GM21526 (cell line): ENCODE measurements at regions not wholly inside any gene's neighbourhood (a gene's known extent, or its start where the extent isn't known, plus 50 kb on each side); places are given as distances from the start of the nearest gene placed in this dataset.

Source experiments
- ATAC-seq: cut with Tn5 transposase; IDR thresholded peaks from one replicate; pipeline ENCODE4 v1.9.1; 2021; ENCODE audit warnings: moderate library complexity; ENCODE audit not compliant: unreplicated experiment, low FRiP score

DNA sequence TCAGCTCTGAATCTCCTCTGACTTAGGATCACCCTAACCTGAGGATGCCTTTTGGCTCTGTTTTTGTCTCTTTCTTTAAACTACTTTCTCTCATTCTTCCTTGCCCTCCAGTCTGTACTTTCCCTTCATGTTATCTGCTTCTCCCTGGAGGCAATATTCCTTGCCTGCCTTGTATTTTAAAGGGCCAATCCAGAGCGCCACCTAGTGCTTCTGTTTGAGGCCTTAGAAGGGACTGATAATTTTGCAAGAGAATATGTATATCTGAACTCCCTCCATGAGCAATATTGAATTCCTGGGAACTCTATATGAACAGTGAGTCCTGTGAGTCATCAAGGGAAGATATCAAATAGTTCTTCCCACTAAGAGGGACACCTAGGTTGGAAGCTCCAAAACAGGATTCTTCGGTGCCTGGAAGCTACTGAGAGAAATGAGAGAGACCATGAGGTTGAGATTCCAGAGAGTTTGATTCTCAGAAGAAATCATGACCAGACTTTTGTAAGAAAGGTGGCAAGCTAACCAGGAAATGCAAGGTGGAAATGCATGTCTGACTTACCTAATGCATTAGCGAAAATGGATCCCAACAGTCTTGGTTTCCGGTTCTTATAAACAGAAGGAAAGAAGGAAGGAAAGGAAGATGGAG is 203.8 kb upstream of the CD96 start:
- ATAC-seq: no peak

DNA sequence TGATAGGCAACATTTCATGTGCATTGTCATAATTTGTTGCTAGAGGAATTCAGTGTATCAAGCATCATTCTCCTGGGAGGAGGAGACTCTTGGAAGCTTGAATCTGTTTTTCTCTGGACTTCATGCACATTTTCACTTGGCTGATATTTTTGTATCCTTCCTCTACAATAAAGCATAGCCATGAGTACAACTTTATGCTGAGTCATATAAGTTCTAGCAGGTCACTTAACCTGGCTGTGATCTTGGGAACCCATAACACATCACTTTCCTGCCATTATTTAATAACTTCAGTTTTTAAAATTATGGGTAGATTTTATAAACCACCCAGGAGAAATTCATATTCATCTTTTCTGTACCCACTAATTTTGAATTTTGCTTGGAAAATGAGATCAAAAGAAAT is 203.0 kb upstream of the CD96 start:
- no peak for ATAC-seq

DNA sequence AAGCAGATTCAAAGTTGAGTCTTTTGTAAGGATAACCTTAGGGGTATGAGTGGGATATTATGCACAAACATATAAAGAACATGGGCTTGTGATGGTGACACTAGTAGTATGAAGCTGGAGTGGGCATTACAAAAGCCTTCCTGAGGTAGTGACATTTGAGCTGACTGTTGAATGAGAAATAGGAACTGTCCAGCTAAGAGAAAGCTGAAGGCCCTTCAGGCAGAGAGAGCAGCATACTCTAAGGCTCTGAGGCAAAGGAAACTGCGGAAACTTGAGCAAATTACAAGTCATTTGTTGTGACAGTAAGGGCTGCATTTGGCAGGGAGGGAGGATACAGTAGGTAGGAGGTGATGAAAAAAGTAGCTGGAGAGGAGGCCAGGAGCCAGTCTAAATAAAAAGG is 190.7 kb upstream of the CD96 start:
- no peak for ATAC-seq

DNA sequence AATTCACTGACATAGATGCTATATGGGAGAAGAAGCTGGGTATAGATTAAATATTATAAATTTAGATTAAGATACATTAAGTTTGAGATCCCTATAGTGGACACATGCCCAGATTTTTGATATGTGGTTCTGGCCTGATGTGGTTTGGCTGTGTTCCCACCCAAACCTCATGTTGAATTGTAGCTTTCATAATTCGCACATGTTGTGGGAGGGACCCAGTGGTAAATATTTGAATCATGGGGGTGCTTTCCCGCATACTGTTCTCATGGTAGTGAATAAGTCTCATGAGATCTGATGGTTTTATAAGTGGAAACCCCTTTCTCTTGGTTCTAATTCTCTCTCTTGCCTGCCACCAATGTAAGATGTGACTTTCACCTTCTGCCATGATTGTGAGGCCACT is 189.4 kb upstream of the CD96 start:
- ATAC-seq: no peak

DNA sequence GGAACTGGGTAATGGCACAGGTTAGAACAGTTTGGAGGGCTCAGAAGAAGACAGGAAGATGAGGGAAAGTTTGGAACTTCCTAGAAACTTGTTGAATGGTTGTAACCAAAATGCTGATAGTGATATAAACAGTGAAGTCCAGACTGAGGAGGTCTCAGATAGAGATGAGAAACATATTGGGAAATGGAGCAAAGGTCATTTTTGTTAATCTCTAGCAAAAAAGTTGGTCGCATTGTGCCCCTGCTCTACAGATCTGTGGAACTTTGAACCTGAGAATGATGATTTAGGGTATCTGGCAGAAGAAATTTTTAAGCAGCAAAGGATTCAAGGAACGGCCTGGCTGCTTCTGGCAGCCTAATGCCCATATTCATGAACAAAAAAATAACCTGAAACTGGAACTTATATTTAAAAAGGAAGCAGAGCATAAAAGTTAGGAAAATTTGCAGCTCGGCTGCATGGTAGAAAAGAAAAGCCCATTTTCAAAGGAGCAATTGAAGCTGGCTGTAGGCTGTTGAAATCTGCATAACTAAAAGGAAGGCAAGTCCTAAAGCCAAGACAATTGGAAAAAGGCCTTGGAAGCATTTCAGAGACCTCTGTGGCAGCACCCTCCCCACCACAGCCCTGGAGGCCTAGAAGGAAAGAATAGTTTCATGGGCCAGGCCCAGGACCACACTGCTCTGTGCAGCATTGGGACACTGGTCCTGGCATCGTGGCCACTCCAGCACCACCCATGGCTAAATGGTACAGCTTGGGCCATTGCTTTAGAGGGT is 182.6 kb upstream of the CD96 start:
- no peak for ATAC-seq

DNA sequence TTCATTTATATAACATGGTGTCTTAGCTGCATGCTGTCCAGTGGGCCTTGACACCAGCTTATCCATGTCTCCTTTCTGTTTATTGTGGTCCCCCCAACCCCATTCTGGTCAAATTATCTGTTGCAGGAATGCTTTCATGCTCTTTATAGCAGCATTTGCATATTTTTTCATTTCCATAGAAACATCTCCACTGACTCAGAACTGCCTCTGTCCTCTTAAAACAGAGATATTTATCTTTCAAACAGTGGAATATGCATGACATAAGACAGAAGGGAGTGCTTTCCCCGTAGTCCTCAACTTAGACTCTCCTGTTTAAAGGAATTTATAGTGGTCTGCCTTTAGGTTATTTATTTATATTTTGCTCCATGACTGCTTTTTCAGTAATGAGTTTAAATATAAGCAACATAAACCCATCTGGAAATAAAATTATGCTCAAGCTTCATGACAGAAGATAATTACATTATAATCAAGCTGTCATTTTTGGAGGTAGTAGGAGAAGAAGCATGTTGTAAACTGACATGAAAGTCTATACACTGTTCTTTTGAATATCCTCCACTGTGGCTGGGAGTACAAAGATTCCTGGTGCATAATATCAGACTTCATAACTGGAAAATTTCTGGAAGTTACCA is 179.5 kb upstream of the CD96 start:
- ATAC-seq: no peak

DNA sequence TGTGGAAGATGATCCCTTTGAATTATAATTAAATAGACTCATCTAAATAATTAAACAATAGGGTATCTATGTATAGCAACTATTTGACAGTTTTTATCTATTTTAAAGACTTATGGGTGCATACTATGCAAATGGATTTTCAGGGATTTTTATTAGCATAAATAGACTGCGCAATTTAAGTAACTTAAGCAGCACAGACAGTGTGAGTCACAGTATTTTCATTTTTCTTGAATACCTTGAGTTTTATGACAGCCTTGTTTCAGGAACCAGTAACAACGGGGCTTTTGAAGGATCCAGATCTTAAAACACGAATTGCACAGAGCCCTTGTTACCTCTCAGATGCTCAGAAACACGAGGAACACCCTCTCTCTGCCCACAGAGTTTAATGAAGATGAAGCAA is 175.5 kb upstream of the CD96 start:
- no peak for ATAC-seq

DNA sequence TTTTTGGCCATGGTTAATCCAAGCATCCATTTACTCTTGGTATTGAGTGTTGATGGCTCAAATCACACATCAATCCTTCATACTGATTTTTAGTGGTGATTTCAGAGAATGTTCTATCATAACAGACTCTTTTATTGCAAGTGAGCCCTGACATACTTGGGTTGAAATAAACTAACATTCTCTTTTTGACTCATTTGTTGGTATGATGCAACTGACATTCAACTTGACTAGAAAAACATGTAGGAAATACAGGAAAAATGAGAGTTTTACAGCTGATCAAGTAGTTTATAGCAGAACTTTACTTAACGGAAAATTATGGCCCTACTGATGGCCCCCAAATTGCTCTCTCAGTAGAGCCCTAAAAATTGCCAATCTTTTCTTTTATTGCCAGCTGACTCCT is 173.9 kb upstream of the CD96 start:
- ATAC-seq: no peak

DNA sequence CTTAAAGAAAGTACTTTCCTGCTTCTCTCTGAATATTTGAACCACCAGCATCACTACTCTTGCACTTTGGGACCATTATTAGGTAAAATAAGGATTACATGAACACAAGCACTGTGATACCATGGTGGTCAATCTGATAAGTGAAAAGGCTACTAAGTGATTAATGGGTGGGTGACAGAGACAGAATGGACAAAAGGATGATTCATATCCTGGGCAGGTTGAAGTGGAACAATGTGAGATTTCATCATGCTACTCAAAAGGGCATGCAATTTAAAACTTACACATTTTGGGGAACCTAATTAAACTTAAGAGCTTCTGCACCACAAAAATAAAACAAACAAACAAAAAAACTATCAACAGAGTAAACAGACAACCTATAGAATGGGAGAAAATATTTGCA is 172.0 kb upstream of the CD96 start:
- ATAC-seq: no peak

DNA sequence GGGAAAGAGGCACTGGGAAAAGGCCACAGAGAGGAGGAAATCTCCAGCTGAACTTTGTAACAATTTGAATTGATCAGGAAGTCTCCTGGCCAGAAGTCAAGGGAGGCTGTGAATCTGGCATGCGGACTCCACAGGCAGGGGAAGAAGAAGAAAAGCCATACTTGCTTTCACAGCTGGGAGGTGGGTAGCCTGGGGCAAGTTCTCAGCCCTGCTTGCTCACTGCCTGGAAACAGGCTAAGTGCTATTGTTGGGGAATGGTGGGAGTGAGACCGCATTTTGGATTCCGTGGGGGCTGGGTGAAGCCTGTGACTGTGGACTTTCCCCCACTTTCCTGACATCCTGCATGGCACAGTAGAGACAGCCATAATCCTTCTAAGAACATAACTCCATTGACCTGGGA is 168.8 kb upstream of the CD96 start:
- ATAC-seq: no peak

DNA sequence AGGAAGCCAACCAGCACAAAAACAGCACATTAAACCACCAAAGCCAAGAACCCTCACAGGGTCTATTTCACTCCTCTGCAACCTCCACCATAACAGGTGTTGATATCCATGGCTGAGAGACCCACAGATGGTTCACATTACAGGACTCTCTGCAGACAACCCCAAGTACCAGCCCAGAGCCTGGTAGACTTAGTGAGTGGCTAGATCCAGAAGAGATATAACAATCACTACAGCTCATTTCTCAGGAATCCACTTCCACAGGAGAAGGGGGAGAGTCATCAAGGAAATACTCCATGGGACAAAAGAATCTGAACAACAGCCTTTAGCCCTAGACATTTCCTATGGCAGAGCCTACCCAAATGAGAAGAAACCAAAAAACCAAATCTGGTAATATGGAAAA is 168.1 kb upstream of the CD96 start:
- ATAC-seq: no peak

DNA sequence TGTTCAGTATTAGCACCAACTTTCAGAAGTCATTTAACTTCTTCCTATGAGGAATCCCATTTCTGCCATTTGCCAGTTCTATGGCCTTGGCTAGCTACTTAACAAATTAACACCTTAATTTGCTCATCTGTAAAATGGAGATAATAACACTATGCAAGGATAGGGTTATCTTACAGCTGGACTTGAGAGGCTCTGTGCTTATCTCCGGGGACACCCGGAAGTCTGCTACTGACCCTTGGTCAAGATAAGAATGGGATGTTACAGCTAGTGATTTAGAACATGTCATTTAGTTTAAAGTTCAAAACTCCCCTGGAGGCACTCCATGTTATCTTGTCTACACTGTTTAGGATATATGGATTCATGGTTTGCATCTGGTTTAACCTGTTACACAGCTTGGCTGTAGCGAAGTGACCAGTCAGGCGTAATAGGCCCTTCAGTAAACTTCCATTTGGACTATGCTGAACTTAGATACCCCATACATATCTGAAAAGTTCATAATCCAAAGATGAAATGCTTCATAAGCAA is 156.0 kb upstream of the CD96 start:
- ATAC-seq: no peak

DNA sequence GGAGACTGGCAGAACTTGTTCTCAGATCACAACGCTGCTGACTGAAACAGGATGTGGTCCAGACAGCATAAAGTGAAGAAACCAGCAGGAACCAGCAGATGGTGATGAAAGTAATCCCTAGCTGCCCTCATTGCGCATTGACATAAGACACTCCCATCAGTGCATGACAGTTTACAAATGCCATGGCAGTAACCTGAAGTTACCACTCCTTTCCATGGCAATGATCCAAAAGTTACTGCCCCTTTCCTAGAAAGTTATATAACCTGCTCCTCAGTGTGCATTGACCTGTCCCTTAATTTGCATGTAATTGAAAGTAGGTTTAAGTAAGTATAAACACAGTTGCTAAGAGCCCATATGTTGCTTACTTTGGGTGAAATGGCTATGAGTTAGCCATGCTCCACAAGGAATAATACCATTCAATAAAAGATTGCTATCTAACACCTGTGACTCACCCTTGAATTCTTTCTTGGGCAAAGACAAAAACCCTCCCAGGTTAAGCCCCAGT is 149.1 kb upstream of the CD96 start:
- ATAC-seq: no peak

DNA sequence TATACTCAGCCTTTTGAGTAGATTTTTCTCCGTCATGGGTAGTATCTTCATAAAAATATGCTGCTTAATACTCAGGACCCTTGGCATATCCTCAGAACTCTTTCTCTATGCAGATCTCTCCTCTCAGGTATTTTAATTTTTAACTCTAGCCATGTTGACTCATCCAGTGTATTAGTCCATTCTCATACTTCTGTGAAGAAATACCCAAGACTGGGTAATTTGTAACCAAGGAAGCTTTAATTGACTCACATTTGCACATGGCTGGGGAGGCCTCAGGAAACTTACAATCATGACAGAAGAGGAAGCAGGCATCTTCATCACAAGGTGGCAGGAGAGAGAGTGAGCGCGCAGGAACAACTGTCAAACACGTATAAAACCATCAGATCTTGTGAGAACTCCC is 129.3 kb upstream of the CD96 start:
- no peak for ATAC-seq

DNA sequence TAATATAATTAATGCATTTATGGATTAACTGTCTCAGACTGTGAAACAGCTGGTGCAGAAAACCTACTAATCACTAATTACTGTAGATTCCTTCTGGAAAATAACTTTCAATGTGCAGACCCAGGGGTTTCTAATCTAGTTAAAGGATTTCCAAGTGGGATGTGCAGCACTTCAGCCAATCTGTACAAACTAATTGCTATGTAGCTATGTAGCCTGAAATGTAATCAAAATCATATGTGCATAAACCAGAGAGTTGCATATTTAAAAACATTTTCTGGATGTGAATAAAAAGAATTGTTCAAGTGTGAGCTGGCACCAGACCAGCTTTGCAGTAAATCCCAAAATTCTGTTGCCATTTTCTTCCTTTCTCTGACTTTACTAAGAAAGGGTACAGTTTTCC is 127.5 kb upstream of the CD96 start:
- ATAC-seq: no peak

DNA sequence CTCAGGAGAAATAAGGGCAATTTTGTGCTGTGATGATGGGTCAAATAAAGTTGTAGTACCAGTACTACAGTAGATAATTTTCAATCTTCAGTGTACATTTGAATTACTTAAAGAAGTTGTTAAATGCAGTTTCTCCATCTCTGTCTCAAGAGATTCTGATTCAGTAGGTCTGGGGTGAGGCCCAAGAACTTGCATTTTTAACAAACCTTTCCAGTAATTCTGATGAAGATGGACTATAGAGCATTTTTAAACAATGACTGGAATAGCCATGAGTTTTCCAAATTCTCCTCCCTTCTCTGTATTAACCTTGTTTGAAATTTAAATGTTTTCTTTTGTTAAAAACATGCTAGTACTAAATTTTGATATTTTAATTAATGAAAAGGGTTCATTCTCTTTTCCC is 127.0 kb upstream of the CD96 start:
- no peak for ATAC-seq

DNA sequence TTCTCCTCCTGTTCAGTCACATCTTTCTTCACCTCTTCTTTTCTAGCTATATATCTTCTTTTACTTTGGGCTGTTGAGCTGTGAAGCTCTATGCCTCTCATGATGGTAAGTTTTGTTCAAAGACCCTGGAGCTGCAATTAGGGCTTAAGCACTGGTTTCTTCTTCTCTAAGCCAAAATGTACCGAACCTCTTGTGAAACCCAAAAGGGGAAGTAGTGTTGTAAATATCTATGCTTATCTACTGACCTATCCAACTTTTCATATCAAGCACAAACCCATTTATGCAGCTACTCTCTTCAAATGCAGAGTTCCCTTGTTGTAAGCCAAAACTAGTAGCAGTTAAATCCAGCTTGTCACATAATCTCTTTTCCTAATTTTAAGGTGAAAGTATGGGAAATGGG is 123.6 kb upstream of the CD96 start:
- no peak for ATAC-seq

DNA sequence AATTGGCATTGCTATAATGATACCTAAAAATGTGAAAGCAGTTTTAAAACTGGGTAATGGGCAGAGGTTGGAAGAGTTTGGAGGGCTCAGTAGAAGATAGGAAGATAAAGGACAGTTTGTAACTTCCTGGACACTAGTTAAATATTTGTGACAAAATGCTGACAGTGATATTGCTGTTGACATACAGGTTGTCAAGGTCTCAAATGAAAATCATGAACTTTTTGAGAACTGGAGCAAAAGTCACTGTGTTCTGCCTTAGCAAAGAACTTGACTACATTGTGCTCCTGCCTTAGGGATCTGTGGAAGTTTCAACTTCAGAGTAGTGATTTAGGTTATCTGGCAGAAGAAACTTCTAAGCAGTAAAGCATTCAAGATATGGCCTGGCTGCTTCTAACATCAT is 113.7 kb upstream of the CD96 start:
- no peak for ATAC-seq

DNA sequence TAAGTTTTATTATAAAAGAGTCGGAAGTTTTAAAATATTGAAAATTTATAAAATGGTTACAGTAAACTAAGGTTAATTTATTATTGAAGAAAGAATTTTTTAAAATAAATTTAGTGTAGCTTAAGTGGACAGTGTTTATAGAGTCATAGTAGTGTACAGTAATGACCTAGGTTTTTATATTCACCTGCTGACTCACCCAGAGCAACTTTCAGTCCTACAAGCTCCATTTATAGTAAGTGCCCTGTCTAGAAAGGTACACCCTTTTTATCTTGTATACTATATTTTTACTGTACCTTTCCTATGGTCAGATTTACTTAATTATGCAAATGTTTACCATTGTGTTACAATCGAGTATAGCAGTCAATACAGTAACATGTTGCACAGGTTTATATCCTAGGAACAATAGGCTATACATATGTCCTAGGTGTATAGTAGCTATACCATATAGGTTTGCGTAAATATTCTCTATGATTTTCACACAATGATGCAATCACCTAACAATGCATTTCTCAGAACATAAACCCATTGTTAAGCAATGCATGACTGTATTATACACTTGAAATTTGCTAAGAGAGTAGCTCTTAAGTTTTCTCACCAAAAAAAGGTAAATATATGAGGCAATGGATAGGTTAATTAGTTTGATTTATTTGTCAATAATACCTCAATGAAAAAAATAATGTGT is 106.9 kb upstream of the CD96 start:
- ATAC-seq: no peak

DNA sequence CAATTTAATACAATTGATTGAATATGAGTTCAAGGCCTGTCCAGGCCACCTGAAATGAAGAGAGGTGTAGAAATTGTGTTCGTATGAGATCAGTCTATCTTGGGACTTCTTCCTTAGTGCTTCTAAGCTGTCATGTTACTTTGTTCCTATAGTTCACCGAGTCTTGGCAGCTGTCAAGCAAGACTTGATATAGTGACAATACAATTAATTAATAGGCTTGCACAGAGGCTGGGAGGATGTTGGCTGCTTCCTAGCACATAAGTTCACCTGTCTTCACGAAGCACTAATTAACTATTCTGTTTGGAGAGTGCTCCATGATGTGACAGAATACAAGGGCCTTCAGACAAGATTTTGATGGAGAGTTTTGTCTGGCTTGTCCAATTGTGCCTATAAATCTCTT is 103.7 kb upstream of the CD96 start:
- ATAC-seq: no peak

DNA sequence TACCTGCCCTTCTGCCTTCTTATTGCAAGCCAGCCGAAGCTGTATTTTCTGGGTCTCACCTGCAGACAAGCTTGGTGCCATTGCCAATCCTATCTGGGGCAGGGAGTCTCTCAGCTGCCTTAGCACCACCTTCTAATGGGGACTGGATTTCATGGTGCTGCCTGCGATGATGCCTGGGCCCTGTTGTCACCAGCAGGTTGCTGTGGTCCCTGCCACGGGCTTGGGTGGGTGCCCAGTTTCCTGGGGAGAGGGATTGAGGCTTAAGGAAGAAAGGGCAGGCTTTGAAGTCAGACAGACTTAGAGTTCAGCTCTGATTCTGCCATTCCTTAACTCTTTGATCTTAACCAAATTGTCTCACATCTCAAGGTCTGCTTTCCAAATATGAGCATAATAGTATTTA is 87.4 kb upstream of the CD96 start:
- no peak for ATAC-seq
